Keratinocyte (primary cell): ENCODE measurements at regions not wholly inside any gene's neighbourhood (a gene's known extent, or its start where the extent isn't known, plus 50 kb on each side); places are given as distances from the start of the nearest gene placed in this dataset.

ENCODE experiments used
- DNase-seq: peaks from one replicate; pipeline ENCODE4 v3.0.0-alpha.2; 2011; ENCODE audit warnings: low read depth, missing footprints, low spot score
- FAIRE-seq: peaks from 2 replicates; lab custom pipeline; 2011; peaks lifted over from hg19 to GRCh38; lab: Jason Lieb, UNC
- H2AFZ ChIP-seq: 2 replicates; pipeline ENCODE4 v1.6.0; 2012; ENCODE audit warnings: low read length, control low read depth, inconsistent platforms; ENCODE audit not compliant: control insufficient read depth
- H3K27ac ChIP-seq: 2 replicates; pipeline ENCODE4 v1.5.1; 2011; ENCODE audit warnings: low read length; ENCODE audit not compliant: control insufficient read depth, insufficient read depth
- H3K27me3 ChIP-seq: 3 replicates; pipeline ENCODE4 v1.6.0; 2011; ENCODE audit warnings: low read length; ENCODE audit not compliant: control insufficient read depth, insufficient read depth; ENCODE audit errors: extremely low read depth
- H3K36me3 ChIP-seq, 2 experiments: 2 replicates in 1 of 2; 3 replicates in 1 of 2; pipeline ENCODE4 v1.5.1; 2011; ENCODE audit warnings: low read length in 2 of 2, mild to moderate bottlenecking in 1 of 2; ENCODE audit not compliant: control insufficient read depth in 2 of 2, insufficient read depth in 2 of 2; ENCODE audit errors: extremely low read depth in 1 of 2
- H3K4me1 ChIP-seq: 3 replicates; pipeline ENCODE4 v1.5.1; 2011; ENCODE audit warnings: low read length; ENCODE audit not compliant: control insufficient read depth, insufficient read depth; ENCODE audit errors: extremely low read depth
- H3K4me2 ChIP-seq: 3 replicates; pipeline ENCODE4 v1.6.0; 2011; ENCODE audit warnings: low read depth, low read length; ENCODE audit not compliant: control insufficient read depth, insufficient read depth; ENCODE audit errors: extremely low read depth
- H3K4me3 ChIP-seq, 3 experiments: fragments of 200-600 bp in 1 of 3; sonication (generic) in 1 of 3; 2 replicates in 2 of 3; 3 replicates in 1 of 3; pipeline ENCODE4 v1.5.1; 2011 to 2016; ENCODE audit warnings: low read length in 3 of 3, mild to moderate bottlenecking in 3 of 3, control low read depth in 2 of 3, inconsistent platforms in 1 of 3, low read depth in 1 of 3, mixed read lengths in 1 of 3, mixed run types in 1 of 3, moderate library complexity in 1 of 3; ENCODE audit not compliant: control insufficient read depth in 2 of 3, insufficient read depth in 2 of 3; ENCODE audit errors: extremely low read depth in 1 of 3
- H3K79me2 ChIP-seq: 2 replicates; pipeline ENCODE4 v1.6.0; 2012; ENCODE audit warnings: low read length; ENCODE audit not compliant: control insufficient read depth, insufficient read depth
- H3K9ac ChIP-seq: 3 replicates; pipeline ENCODE4 v1.6.0; 2011; ENCODE audit warnings: low read length; ENCODE audit not compliant: control insufficient read depth, insufficient read depth; ENCODE audit errors: extremely low read depth
- H3K9me1 ChIP-seq: 3 replicates; pipeline ENCODE4 v1.6.0; 2011; ENCODE audit warnings: low read length; ENCODE audit not compliant: control insufficient read depth, insufficient read depth; ENCODE audit errors: extremely low read depth
- H3K9me3 ChIP-seq: 2 replicates; pipeline ENCODE4 v1.5.1; 2012; ENCODE audit warnings: low read depth, low read length; ENCODE audit not compliant: control insufficient read depth
- H4K20me1 ChIP-seq: 3 replicates; pipeline ENCODE4 v1.6.0; 2011; ENCODE audit warnings: low read length; ENCODE audit not compliant: control insufficient read depth, insufficient read depth; ENCODE audit errors: extremely low read depth
- EZH2 ChIP-seq: IDR thresholded peaks from one replicate; pipeline ENCODE4 v1.6.1; 2012; ENCODE audit warnings: inconsistent platforms, mild to moderate bottlenecking, low read length, moderate library complexity
- dilution Hi-C: fragments of 300-500 bp; cut with MboI; formaldehyde crosslinking; loops from one replicate; pipeline ENCODE4 v1.7.0; 2020; ENCODE audit warnings: low sequenced_read_pairs; ENCODE audit not compliant: extremely low pct_ligation_motif_present
- small RNA-seq, 3 experiments: library from RNA; depleted of rRNA; stranded (forward); fragments of <200 nt; gene quantifications; one replicate each; pipeline ENCODE3, GENCODE V24; 2012; ENCODE audit warnings: low read depth in 3 of 3, low replicate concordance in 1 of 3; ENCODE audit not compliant: insufficient read length in 3 of 3
- TF ChIP-seq, protein P1 (sequence below), 3 experiments: IDR thresholded peaks in 1 of 3; conservative IDR thresholded peaks in 1 of 3; optimal IDR thresholded peaks in 1 of 3; 2 replicates in 2 of 3; 3 replicates in 1 of 3; pipeline versions ENCODE3 to v1.5.1; 2011; ENCODE audit warnings: low read length in 3 of 3, mild to moderate bottlenecking in 3 of 3, moderate library complexity in 2 of 3, control low read depth in 1 of 3, inconsistent platforms in 1 of 3; ENCODE audit not compliant: insufficient read depth in 2 of 3; ENCODE audit errors: extremely low read depth in 1 of 3

DNA sequence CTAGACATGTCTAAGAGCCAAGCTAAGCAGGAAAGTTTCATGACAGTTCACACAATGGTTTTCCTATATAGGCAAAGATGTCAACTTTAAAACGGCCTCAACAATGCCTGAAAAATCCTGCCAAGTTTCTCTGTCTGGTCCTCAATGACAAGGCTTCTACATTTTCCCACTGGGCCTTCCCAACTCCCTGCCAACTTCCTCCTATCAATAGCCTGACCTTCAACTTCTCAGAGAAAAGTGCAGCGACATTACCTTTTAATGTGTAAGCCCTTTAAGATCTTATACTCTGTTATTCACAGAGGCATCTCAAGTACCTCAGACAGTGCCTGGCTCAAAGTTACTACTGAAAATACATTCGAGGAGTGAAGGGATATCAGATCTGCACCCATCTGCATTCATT, 56.2 kb upstream of the BTBD3 start:
- dilution Hi-C loops, result no loop called here
- H2AFZ ChIP-seq, result no peak overlapping the region
- no peaks in the 10 kb centered on the region for H4K20me1 ChIP-seq
- H3K36me3 ChIP-seq, result no peaks in the 10 kb centered on the region
- DNase-seq (no peak), FAIRE-seq (no peak)
- no peaks in the 10 kb centered on the region for H3K9me3 ChIP-seq
- H3K9me1 ChIP-seq, result no peaks in the 10 kb centered on the region
- H3K27me3 ChIP-seq, result no peaks in the 10 kb centered on the region
- no peak overlapping the region for H3K27ac ChIP-seq
- no peaks in the 10 kb centered on the region for H3K4me1 ChIP-seq
- H3K4me2 ChIP-seq, result no peak overlapping the region
- TF ChIP-seq EZH2, result no peak
- TF ChIP-seq, protein P1, sequence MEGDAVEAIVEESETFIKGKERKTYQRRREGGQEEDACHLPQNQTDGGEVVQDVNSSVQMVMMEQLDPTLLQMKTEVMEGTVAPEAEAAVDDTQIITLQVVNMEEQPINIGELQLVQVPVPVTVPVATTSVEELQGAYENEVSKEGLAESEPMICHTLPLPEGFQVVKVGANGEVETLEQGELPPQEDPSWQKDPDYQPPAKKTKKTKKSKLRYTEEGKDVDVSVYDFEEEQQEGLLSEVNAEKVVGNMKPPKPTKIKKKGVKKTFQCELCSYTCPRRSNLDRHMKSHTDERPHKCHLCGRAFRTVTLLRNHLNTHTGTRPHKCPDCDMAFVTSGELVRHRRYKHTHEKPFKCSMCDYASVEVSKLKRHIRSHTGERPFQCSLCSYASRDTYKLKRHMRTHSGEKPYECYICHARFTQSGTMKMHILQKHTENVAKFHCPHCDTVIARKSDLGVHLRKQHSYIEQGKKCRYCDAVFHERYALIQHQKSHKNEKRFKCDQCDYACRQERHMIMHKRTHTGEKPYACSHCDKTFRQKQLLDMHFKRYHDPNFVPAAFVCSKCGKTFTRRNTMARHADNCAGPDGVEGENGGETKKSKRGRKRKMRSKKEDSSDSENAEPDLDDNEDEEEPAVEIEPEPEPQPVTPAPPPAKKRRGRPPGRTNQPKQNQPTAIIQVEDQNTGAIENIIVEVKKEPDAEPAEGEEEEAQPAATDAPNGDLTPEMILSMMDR (optimal IDR thresholded peaks at IDR 0.05 in 1 of 3, IDR thresholded peaks at IDR 0.05 in 1 of 3, conservative IDR thresholded peaks at IDR 0.05 in 1 of 3; ENCODE audit: extremely low read depth in 1 of 3, insufficient read depth in 2 of 3, low read length in 3 of 3), result no peak
- H3K79me2 ChIP-seq, result no peaks in the 10 kb centered on the region
- no peak overlapping the region for H3K4me3 ChIP-seq
- H3K9ac ChIP-seq, result no peak overlapping the region

- no peaks in the 10 kb centered on the region for H3K36me3 ChIP-seq
- H3K9me1 ChIP-seq, result no peaks in the 10 kb centered on the region
- no peaks in the 10 kb centered on the region for H3K27me3 ChIP-seq
- no peaks in the 10 kb centered on the region for H3K9me3 ChIP-seq
- H3K9ac ChIP-seq, result no peak overlapping the region
- no peak overlapping the region for H3K27ac ChIP-seq
- H3K4me2 ChIP-seq, result no peak overlapping the region
- TF ChIP-seq, protein P1 (optimal IDR thresholded peaks at IDR 0.05 in 1 of 3, IDR thresholded peaks at IDR 0.05 in 1 of 3, conservative IDR thresholded peaks at IDR 0.05 in 1 of 3; ENCODE audit: extremely low read depth in 1 of 3, insufficient read depth in 2 of 3, low read length in 3 of 3), result no peak
- TF ChIP-seq EZH2, result no peak
- DNase-seq (no peak), FAIRE-seq (no peak)
- dilution Hi-C loops, result no loop called here
- no peaks in the 10 kb centered on the region for H3K79me2 ChIP-seq
- H2AFZ ChIP-seq, result no peak overlapping the region
- H3K4me1 ChIP-seq, result no peaks in the 10 kb centered on the region
- H3K4me3 ChIP-seq, result no peak overlapping the region
- no peaks in the 10 kb centered on the region for H4K20me1 ChIP-seq
Observed at GRCh38 chr20:11867291-11867919, 50.3 kb upstream of the BTBD3 start.

Small RNA genes lying in the stretch of these regions (small RNA-seq; reads per million reads assigned to genes)
- gene AL080274.1 (0 reads per million in 3 experiments), gene RN7SKP111 (0 reads per million in 3 experiments)
